ENCODE measurements at regions not wholly inside any gene's neighbourhood (a gene's known extent, or its start where the extent isn't known, plus 50 kb on each side); places are given as distances from the start of the nearest gene placed in this dataset.

- TF ChIP-seq CTCF (IDR thresholded peaks at IDR 0.05; ENCODE audit: extremely low read depth in 1 of 2, insufficient read depth in 1 of 2, low read depth in 1 of 2, low read length in 2 of 2) (no peak), EZH2 (IDR thresholded peaks at IDR 0.05; ENCODE audit: borderline replicate concordance, low read depth, low read length, severe bottlenecking) (no peak), MYC (IDR thresholded peaks at IDR 0.05; ENCODE audit: low read depth, low read length) (no peak), GATA2 (IDR thresholded peaks at IDR 0.05; ENCODE audit: insufficient read depth, insufficient read length, low read depth, low read length) (no peak), POLR2AphosphoS5 (IDR thresholded peaks at IDR 0.05; ENCODE audit: insufficient read depth, low read depth, low read length) (no peak), POLR2A (IDR thresholded peaks at IDR 0.05; ENCODE audit: low read depth, low read length) (no peak), JUN (IDR thresholded peaks at IDR 0.05; ENCODE audit: borderline replicate concordance, insufficient read depth, insufficient read length, low read depth) (no peak), FOS (IDR thresholded peaks at IDR 0.05; ENCODE audit: borderline replicate concordance, insufficient read depth, low read length) (no peak), MAX (IDR thresholded peaks at IDR 0.05; ENCODE audit: insufficient read depth, insufficient read length) (no peak)
Measured at GRCh38 chr7:130962109-130962508, 228.1 kb upstream of the KLF14 start.
